Hepatocyte (in vitro differentiated cells): ENCODE measurements at regions not wholly inside any gene's neighbourhood (a gene's known extent, or its start where the extent isn't known, plus 50 kb on each side); places are given as distances from the start of the nearest gene placed in this dataset.

Experiments
- CTCF ChIP-seq: fragments of 200-600 bp; sonication (generic); IDR thresholded peaks from 2 replicates; pipeline ENCODE4 v1.5.1; 2016; ENCODE audit warnings: antibody characterized with exemption, mild to moderate bottlenecking; ENCODE audit not compliant: poor library complexity
- EZH2 ChIP-seq: fragments of 200-600 bp; sonication (generic); IDR thresholded peaks from 2 replicates; pipeline ENCODE4 v1.6.1; 2016; ENCODE audit warnings: antibody characterized with exemption, mild to moderate bottlenecking, borderline replicate concordance
- EZH2phosphoT487 ChIP-seq: fragments of 200-600 bp; sonication (generic); IDR thresholded peaks from one replicate; pipeline ENCODE4 v1.6.1; 2018; ENCODE audit warnings: antibody characterized with exemption, mild to moderate bottlenecking, low read depth, moderate library complexity; ENCODE audit not compliant: unreplicated experiment, severe bottlenecking

- TF ChIP-seq CTCF (no peak), EZH2 (no peak), EZH2phosphoT487 (no peak)
Observed at GRCh38 chr11:87604350-87604749, 566.6 kb downstream of the TMEM135 start.
